AML-193 (cell line): ENCODE measurements at regions not wholly inside any gene's neighbourhood (a gene's known extent, or its start where the extent isn't known, plus 50 kb on each side); places are given as distances from the start of the nearest gene placed in this dataset.
"Not testable (repeated sequence)": the region's sequence is repeated elsewhere in the genome, so short reads cannot be mapped to it uniquely, and the experiment has no call there.

ENCODE experiments used
- DNase-seq, 2 experiments: peaks; one replicate each; lab custom pipeline; 2025; lab: John Stamatoyannopoulos, UW

DNA sequence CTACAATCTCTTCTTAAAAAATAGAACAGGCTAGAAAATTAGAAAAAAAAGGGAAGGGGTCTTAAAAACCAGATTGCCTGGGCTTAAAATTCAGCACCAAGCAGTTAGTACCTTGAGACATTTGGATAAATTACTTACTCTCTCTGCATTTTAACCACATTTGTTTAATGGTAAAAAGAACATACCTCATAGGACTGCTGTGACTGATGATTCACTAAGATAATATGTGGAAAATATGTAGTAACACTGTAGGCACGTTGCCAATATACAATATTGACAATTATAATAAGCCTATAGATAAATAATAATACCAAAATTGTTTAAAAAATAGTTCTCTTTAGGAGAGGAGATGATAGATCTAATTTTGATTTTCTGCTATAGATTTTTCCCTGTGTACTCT is 750.4 kb downstream of the TENT5A start:
- DNase-seq, result no peak

DNA sequence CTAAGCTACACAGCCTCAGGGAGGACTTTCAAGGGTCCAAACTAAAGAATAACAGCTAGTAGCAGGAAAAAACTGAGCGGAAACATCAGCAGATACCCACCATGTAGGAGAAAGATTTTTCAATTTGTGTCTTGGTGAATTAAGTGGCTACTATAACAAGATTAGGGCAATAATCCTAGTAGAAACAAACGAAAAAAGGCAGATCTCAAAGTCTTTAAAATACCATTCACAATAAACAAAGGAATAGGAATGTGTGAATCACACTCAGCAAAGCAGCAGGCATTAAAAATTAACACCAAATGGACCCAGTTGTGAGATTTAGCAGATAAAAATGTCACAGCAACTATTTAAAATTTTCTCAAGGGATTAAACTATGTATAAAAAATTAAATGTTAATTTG is 761.2 kb downstream of the TENT5A start:
- DNase-seq, result no peak

DNA sequence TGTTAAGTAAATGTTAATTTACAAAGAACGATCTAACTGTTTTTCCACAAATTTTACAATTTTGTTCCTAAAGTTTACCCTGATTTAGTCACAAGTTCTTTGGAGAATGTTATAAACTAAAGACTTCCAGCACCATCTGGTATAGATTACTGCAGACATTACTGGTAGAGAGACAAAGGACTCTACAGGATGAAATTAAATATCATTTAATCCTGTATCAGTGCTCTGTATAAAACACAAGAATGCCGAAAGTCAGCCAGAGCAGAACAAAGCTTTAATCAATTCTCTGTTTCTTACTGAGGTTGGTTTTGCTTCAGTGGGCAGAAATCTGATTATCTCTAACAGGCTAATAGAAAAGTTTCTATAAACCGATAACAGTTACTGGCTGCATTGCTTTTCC is 763.6 kb downstream of the TENT5A start:
- DNase-seq, result no peak

DNA sequence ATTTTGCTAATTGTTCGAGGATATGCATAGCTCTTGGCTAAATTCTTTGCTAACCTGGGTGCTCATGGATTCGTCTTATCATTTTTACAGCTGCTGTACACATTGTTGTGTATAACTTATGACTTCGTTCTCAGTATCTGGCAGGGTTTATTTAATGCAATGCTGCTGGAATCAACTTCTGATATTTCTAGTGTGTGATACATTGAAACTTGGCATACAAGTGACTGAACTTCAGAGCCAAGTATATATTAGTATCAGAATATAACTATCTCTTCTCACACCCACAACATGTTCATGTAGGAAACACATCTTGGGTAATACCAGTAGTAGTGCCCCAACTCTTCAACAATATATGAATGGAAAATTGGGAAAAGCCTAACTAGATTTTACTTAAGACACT is 764.2 kb downstream of the TENT5A start:
- no peak for DNase-seq

DNA sequence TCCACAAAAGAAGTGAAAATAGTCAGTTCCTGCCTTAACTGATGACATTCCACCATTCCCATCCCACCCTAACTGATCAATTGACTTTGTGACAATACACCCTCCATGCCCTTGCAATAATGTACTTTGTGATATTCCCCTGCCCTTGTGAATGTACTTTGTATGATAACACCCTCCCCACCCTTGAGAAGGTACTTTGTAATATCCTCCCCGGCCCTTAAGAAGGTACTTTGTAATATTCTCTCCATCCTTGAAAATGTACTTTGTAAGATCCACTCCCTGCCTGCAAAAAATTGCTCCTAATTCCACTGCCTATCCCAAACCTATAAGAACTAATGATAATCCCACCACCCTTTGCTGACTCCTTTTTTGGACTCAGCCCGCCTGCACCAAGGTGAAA is 771.3 kb downstream of the TENT5A start:
- DNase-seq, result not testable (repeated sequence)

DNA sequence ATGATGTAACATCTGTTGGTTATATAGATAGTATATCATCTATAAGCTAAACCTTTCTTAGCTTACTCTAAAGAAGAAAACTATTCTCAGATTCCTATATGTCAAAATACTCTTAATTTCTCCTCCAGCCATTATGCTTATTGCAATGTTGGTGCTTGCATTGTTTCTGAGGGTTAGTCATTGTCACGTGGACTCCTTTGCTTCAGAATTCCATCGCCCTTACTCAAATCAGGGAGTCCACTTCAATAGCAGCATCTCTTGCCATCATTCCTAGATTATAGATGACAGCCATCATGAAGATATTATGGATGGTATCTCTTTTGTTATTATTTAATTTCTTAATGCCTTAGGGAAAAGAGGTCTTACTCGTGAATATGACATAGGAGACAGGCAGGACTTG is 776.1 kb downstream of the TENT5A start:
- no peak for DNase-seq

DNA sequence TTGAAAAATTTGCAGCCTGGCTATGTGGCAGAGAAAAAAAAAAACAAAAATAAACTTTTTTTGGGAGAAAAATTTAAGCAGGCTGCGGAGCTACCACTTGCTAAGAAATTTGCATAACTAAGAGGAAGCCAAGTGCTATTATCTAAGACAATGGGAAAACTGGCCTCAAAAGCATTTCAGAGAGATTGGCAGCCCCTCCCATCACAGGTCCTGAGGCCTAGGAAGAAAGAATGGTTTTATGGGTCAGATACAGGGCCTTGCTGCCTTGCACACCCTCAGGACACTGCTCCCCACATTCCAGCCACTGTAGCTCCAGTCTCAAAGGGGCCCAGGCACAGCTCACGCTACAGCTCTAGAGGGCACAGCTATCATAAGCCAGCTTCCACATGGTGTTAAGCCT is 777.9 kb downstream of the TENT5A start:
- no peak for DNase-seq

DNA sequence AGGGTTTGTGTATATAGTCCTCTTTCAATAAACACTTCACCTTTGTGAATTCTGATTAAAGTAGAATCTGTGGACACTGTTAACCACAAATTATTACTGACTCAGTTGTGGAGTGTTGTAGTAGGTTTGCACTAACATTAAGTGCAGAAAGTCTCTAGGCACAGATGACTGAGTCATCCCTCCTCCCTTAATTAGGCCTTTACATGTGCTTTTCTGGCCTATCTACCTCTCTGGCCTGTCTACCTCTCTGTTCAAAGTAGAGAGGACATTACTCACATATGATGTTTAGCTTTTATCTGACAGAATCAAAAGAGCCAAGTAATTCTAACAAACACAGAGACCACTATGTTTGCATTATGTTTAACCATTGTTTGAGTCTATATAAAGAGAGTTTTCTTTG is 783.0 kb downstream of the TENT5A start:
- DNase-seq, result no peak

DNA sequence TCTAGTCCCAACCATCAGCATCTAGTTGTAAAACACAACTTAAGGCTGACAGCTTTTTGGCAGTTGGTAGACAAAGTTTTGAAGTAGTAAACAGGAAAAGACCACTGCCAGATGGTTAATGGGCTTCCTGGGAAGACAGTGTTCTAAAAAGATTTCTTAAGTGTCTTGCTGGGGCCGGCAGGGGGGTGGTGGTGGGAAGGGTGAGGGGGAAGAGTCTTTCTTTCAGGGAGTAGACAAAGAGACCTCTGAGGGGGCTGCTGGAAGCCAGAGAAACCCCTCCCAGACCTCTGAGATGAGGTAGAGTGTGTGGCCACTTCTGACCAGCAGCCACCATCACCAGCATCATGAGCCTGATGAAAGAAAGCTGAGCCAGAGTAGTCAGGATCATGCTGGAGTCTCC is 784.9 kb downstream of the TENT5A start:
- DNase-seq, result no peak

DNA sequence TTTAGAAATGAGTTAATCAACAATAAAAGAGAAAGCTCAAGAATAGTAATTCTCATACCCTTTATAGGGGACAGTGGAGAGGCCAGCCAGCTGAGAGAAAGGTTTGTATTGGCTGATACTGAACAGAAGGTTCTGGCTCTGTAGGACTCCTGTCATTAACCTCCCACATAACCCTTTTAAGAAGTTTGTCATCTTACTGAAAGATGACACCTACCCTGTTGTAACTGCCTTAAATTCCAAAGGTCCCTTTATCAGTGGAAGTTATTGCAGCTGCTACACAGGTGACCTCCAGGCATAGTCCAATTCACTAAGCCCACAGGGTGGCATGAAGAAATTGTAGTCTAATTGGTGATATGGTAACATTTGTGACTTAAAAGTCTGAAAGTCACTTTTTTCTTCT is 790.1 kb downstream of the TENT5A start:
- no peak for DNase-seq

DNA sequence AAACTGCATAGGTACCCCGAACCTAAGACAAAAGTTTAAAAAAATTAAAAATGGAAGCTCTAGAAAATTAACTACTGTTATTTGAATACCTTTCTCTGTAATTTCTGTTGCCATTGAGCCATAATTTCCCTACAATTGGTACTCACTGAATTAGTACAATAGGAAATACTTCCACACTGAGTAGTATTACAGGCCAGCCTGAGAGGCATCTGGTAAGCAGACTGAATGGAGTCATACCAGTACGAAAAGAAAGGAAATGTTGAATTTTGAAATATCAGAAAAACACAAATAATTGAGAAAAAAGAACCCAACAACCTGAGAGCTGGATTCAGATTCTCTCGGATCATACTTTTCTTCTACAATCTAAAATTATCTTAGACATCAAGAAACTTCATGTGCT is 791.3 kb downstream of the TENT5A start:
- no peak for DNase-seq

DNA sequence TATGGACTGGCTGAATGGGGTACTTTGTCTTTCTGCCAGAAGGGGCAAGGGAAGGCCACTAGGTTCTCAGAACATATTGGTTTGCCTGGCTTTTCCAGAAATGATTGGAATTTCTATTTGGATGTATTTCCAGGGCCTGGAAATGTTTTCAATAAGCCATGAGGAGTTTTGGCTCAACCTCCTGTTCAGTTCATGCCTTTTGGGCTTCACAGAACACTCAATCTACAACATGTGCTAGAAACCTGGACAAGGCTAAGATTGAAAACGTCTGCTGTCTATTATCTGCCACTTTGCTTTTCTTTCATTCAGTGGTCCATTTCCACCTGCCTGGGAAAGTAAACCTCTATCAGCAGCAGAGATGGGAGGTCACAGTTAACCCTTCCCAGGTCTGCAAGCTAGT is 793.4 kb downstream of the TENT5A start:
- DNase-seq, result no peak

DNA sequence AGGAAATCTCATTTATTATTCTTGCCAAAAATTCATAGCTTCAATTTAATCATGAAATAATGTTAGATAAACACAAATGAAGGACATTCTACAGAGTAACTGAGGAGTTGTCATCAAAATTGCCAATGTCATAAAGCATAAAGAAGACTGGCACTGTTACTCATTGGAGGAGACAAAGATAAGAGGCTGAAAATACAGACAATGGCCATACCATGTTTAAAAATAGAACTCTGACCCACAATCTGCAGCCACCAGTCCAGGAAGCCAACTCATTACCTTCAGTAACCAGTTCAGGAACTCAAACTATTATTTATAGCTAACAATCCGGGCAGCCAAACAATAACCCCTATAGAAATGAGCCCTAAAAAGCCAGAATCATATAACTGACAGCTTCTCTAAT is 795.6 kb downstream of the TENT5A start:
- DNase-seq, result no peak

DNA sequence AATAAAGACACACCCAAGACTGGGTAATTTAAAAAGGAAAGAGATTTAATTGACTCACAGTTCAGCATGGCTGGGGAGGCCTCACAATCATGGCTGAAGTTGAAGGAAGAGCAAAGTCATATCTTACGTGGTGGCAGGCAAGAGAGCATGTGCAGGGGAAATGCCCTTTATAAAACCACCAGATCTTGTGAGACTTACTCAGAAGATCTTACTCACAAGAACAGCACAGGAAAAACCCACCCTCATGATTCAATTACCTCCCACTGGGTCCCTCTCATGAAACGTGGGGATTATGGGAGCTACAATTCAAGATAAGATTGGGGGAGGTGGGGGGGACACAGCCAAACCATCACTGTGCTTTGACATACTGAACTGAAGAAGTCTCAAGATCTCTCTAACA is 800.0 kb downstream of the TENT5A start:
- not testable (repeated sequence) for DNase-seq

DNA sequence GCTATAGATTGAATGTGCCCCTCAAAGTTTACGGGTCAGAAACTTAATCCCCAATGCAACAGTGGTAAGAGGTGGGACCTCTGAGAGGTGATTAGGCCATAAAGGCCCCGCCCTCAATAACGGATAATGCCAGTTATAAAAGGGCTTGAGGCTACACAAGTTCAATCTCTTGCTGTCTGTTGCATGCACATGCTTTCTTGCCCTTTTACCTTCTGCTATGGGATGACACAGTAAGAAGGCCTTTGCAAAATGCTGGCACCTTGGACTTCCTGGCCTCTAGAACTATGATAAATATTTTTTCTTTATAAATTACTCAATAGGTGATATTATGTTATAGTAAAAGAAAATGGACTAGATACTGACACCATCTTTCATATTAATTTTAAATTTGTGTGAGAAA is 806.1 kb downstream of the TENT5A start:
- no peak for DNase-seq

DNA sequence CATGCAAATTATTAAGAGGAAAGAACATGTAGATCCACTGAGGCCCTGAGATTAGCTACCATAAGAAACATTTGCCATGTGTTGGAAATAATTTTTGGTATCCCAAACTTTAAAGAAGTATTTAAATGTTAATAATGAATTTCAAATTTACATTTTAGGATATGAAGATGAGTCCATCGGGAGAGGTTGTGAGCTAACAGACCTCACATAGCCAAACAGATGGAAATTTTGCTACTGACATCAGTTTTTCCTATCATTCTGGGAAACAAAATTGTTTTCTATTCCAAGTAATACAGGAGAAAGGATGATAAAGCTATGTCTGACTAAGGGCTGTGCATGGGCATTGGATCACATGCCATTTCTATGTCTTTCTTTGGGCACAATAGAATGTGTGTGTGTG is 809.6 kb downstream of the TENT5A start:
- no peak for DNase-seq

DNA sequence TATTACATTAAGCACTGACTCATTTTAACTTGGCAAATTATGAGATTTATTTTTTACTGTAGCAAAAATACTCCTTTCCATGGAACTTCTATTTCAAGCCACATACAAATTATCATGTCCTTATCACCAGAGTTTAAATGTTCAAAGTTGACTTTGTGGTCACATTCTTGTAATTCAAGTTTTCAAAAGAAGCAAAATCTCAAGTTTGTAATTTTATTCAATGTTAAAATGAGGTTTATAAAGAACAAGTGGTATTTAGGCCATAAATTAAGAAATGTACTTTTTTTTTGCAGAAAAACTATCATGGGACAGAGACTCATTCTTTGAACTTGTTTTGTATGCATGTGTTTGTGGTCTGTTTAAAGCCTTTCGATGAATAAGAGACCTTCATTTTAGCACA is 811.5 kb downstream of the TENT5A start:
- no peak for DNase-seq

DNA sequence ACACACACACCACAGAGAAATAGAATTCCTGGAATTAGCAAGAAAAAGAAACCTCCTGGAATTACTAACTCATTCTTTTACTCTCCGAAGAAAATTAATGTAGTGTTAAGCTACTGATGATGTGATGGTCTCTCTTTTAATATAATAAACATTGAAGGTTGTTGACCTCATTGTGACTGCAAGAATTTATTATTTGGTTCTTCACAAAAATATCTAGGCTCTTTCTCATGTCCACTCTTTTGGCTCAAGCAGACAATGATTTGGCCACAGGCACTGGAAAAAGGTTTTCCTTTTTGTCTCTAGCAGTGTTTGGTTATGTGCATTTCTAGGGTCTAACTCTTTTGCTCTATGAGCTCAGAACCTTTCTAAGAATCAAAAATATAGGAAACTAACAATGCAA is 811.9 kb downstream of the TENT5A start:
- no peak for DNase-seq

DNA sequence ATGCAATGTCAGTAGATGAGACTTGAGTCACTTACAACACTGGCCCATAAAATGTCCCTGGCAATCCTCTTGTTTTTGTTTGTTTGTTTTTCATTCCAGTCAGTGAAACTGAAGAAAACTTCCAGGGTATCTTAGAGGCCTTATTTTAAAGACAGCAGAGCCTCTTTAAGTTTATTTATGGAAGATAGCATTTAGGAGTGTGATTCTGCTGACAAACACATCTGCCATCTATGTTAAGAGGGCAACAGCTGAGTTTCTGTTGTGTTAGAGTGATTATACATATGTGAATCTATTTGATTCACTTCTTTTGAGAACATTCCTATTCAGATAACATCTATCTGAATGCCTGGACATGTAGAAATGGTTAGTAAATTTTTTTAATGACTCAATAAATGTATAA is 812.6 kb downstream of the TENT5A start:
- DNase-seq, result no peak

DNA sequence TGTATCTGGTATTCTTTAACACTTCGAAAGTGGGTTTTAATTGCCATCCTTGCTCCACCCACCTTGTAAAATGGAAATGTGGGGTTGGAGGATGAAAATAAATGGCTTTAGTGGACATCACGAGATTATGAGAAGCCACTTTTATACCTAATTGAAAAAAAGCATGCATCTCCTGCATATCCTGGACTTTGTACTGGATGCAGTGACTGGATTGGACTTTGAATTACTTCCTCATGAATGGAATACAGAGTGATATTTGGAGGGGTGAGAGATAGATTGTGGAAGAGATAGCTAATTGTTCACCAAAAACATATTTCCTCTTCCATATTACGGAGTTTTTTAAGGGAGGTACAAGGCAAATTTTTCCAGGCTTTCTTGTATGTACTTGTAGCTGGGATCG is 813.0 kb downstream of the TENT5A start:
- DNase-seq, result no peak

DNA sequence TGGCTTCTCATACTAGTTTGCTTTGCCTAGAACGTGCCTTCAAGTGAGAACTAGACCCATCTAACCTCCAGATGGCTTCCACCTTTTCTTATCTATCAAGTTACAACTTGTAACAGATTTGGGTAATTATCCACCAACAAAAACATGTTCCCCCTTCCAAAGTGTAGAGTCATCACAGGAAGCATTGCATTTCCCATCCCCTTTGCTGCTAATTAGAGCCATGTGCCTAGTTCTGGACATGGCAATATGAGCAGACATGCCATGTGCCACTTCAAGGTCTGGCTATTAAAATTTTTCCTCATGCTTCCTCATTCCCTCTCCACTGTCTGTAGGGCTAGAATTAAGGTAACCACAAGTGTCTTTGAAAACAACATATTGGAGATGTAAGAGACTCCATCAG is 814.4 kb downstream of the TENT5A start:
- no peak for DNase-seq

DNA sequence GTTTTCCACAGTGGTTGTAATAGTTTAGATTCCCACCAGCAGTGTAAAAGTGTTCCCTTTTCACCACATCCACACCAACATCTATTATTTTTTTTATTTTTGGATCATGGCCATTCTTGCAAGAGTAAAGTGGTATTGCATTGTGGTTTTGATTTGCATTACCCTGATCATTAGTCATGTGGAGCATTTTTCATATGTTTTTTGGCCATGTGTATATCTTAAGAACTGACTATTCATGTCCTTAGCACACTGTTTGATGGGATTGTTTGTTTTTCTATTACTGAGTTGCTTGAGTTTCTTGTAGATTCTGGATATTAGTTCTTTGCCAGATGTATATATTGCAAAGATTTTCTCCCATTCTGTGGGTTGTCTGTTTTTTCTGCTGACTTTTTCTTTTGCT is 820.1 kb downstream of the TENT5A start:
- DNase-seq, result no peak

DNA sequence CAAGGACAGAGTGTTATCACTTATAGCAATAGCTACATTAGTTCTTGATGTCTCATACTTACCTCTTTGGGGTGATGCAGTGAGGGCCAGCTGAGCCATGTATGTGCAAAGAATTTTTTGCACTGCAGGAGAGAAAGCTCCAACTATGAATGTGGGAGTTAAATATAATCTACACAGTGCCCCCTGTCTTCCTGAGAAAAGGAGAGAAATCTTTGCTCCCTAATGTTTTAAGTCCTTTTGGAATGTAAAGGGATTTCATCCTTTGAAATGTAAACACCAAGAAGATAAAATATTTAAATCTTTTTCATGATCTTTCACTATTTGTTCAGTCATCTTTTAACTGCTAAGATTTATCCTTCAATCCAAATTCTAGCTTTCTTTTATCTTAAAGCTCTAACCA is 822.1 kb downstream of the TENT5A start:
- DNase-seq, result no peak

DNA sequence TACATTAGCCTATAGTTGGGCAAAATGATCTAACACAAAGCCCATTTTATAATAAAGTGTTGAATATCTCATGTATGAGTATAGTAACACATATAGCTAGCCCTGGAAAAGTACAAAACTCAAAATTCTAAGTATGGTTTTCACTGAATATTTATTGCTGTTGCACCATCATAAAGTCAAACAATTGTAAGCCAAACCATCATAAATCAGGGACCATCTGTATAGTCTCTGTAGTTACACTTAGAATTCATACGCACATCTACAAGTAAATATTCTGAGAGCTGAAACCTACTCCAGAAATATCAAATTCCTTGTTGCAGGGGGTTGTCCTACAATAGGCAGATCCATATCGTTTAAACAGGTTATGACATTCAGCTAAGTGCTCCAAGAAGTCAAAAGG is 817.3 kb downstream of the BCKDHB start:
- DNase-seq, result no peak

DNA sequence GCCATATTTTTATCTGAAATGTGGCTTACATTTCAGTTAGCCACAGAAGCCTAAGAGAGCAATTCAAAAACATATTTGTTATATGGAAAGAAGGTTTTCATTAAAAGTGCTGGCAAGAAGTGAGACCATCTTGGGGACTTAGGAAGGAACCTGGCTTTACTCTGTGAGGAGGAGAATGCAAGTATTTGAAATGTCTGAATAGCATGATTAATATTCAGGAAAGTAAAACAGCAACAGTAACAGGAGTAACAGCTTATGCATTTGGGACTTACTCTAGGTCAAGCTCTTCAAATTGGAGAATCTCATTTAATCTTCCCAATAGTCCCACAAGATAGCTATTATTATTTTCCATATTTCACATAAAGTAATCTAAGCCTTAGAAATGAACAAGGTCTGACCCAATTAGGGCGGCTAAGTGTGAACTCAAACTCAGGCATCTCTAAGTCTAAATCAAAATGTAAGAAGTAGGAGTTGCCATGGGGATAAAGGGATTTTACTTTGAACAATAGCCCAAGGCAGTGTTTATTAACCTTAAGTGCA is 816.5 kb downstream of the BCKDHB start:
- no peak for DNase-seq
